ENCODE measurements at regions not wholly inside any gene's neighbourhood (a gene's known extent, or its start where the extent isn't known, plus 50 kb on each side); places are given as distances from the start of the nearest gene placed in this dataset.

DNA sequence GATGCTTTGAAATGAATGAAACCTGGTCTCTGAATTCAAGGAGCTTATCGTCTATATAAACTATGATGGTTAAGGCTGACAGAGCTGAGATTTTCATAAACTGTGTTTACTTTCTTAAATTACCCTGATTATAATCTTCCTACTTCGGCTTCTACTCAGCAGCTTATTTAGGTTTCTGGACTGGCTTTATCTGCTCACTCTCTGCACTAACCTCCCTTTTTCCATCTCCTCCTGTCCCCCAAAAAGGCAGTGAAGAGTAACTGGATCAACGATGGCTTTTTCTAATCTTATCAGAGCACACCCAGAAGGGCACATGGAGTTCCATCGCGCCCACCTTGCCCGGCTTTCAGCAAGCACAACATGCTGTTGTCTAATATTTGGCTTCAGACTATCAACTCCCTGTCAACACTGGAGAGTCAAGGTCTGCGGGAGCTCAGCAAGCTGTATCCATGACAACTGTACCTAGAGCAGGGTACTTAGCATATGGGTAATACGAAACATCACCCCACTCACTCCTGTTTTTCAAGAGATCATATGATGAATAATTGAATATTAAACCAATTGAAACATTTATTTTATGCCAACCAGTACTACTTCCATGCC is 417.3 kb downstream of the GABRB3 start:
- Mint-ChIP-seq H3K4me1 (ENCODE audit: low read depth) (no peaks in the 10 kb centered on the region), H3K36me3 (ENCODE audit: low read depth) (no peaks in the 10 kb centered on the region), H3K27ac (no peak overlapping the region), H3K27me3 (ENCODE audit: low read depth) (no peaks in the 10 kb centered on the region), H3K4me3 (no peak overlapping the region), H3K9me3 (peaks cover 25% of the 10 kb centered on the region)
- DNase-seq (ENCODE audit: low spot score): no peak

DNA sequence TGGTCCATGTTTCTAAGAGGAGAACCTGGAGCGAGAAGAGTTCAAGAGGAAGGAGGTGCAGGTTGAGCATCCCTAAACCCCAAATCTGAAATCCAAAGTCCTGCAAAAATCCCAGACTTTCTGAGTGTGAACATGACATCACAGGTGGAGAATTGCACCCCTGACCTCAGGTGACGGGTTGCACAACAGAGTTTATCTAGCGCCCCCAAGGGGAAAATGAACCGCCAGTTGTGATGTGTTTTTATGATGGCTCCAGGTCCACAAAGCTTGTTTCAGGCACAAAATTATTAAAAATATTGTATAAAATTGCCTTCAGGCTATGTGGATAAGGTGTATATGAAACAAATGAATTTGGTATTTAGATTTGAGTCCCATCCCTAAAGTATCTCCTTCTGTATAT is 420.0 kb downstream of the GABRB3 start:
- Mint-ChIP-seq H3K9me3 (peaks cover 28% of the 10 kb centered on the region), H3K4me3 (no peak overlapping the region), H3K36me3 (ENCODE audit: low read depth) (no peaks in the 10 kb centered on the region), H3K27me3 (ENCODE audit: low read depth) (no peaks in the 10 kb centered on the region), H3K27ac (no peak overlapping the region), H3K4me1 (ENCODE audit: low read depth) (no peaks in the 10 kb centered on the region)
- no peak for DNase-seq (ENCODE audit: low spot score)

DNA sequence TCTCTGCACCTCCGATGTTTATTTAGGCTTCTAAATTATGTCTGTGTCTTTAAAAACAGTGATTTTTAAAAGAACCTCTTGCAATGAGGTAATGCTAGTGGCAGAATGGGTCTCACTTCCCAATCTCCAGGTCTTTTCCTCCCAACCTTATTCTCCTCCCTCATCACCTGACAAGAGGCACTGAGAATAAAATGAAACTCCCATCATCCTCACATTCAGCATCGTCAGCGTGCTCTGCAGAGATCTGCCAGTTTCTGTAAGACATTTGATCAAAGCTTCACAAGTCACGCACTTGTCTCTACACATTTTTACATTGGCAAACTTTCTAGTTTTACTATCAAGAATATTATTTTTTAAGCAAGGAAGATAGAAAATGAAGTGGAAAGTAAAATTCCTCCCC is 420.5 kb downstream of the GABRB3 start:
- H3K9me3 Mint-ChIP-seq: peaks cover 33% of the 10 kb centered on the region
- H3K36me3 Mint-ChIP-seq (ENCODE audit: low read depth): no peaks in the 10 kb centered on the region
- no peak overlapping the region for H3K4me3 Mint-ChIP-seq
- no peak for DNase-seq (ENCODE audit: low spot score)
- H3K27me3 Mint-ChIP-seq (ENCODE audit: low read depth): no peaks in the 10 kb centered on the region
- no peaks in the 10 kb centered on the region for H3K4me1 Mint-ChIP-seq (ENCODE audit: low read depth)
- no peak overlapping the region for H3K27ac Mint-ChIP-seq

DNA sequence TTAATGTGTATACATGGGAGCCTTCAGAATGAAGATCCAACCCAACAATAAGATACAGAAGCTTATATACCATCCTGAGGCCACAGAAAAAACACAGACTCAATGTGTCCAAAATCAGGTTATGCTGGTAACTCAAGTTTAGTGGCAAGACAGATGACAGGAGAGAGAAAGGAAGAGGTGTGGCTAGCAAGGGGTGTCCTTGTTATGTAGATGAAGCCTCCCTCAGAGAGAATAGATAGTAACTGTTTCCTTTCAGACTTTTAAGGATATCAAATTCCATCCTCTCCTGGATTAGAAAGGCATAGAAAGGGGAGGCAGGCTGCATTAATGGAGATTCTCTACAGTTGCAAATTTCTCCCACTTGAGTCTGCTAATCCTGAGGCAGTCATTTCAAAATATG is 447.4 kb downstream of the GABRB3 start:
- Mint-ChIP-seq H3K36me3 (ENCODE audit: low read depth) (no peaks in the 10 kb centered on the region), H3K9me3 (peaks cover 23% of the 10 kb centered on the region), H3K4me1 (ENCODE audit: low read depth) (no peaks in the 10 kb centered on the region), H3K27ac (no peak overlapping the region), H3K27me3 (ENCODE audit: low read depth) (no peaks in the 10 kb centered on the region), H3K4me3 (no peak overlapping the region)
- DNase-seq (ENCODE audit: low spot score): no peak

DNA sequence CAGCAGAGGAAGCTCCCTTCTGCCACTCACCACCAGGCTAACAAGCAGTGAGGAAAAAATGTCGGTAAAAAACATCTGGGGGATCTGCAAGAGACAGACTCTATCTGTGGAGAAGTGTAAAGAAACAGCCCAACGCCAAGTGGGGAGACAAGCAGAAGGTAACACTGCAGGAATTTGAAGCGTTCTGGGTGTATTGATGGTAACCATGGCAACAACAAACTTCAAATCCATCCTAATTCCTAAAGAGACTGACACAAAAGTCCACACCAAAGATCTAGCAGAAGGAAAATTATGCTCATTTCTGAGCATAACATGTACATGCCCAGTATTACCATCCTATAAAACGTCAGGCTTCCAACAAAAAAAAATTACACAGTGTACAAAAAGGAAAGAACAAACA is 449.3 kb downstream of the GABRB3 start:
- Mint-ChIP-seq H3K36me3 (ENCODE audit: low read depth) (no peaks in the 10 kb centered on the region), H3K4me3 (no peak overlapping the region), H3K27me3 (ENCODE audit: low read depth) (no peaks in the 10 kb centered on the region), H3K4me1 (ENCODE audit: low read depth) (no peaks in the 10 kb centered on the region), H3K9me3 (peaks cover 29% of the 10 kb centered on the region), H3K27ac (no peak overlapping the region)
- no peak for DNase-seq (ENCODE audit: low spot score)

DNA sequence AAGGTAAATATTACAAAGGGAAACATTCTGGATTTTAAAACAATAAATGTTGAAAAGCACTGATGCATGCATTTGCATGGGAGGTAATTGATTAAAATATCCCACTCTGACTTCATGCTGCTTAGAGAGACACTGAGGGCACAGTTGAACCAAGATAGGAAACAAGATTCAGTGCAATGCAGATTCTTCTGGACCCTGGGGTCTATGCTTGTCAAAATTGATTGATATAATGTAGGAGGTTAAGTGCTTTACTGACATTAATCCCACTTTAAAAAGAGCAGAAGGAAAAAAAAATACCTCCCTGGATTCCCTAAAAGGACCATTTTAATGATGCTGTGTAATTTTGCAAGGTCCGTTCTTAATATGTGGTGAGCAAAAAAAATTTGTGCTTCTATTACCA is 454.2 kb downstream of the GABRB3 start:
- Mint-ChIP-seq H3K36me3 (ENCODE audit: low read depth) (no peaks in the 10 kb centered on the region), H3K27ac (no peak overlapping the region), H3K4me1 (ENCODE audit: low read depth) (no peaks in the 10 kb centered on the region), H3K9me3 (peaks cover 31% of the 10 kb centered on the region), H3K4me3 (no peak overlapping the region), H3K27me3 (ENCODE audit: low read depth) (no peaks in the 10 kb centered on the region)
- no peak for DNase-seq (ENCODE audit: low spot score)

DNA sequence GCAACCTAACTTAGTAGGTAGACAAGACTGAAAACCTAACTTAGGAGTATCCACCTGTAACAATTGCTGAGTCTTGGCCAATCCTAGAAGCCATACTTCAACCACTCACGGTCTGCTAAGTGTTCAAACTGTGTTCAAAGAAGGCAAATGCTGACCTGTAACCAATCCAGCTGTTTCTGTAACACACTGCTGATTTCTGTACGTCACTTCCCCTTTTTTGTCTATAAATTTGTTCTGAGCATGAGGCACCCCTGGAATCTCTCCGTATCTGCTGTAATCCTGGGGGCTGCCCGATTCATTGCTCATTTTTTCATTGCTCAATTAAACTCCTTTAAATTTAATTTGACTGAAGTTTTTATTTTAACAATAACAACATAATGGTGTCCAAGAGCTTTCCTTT is 451.4 kb upstream of the ATP10A start:
- no peak overlapping the region for H3K27ac Mint-ChIP-seq
- H3K9me3 Mint-ChIP-seq: peaks cover 37% of the 10 kb centered on the region
- DNase-seq (ENCODE audit: low spot score): no peak
- no peaks in the 10 kb centered on the region for H3K27me3 Mint-ChIP-seq (ENCODE audit: low read depth)
- no peaks in the 10 kb centered on the region for H3K4me1 Mint-ChIP-seq (ENCODE audit: low read depth)
- H3K4me3 Mint-ChIP-seq: no peak overlapping the region
- no peaks in the 10 kb centered on the region for H3K36me3 Mint-ChIP-seq (ENCODE audit: low read depth)

DNA sequence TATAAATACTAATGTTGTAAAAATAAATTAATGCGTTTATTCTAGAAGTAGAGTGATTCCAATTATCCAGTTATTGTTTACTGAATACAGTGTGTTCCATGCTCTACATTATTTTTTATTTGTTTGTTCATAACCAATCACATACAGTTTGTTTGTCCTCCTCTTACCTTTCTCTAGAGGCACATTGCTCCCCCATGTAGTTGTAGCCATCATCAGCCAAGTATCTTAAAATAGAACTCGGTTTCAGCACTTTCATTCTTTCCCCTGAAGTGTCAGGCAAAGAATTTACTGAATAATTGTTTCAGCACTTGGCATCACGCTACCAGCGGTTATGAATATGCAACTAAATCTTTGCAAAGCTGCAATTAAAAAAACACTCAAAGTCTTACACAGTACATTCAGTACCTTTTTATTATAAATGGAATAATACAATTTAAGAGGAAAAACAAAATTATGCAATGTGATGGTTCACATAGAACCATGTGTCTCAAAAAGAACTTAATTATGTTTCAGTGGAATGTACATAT is 448.6 kb upstream of the ATP10A start:
- H3K27ac Mint-ChIP-seq: no peak overlapping the region
- DNase-seq (ENCODE audit: low spot score): no peak
- no peak overlapping the region for H3K4me3 Mint-ChIP-seq
- H3K27me3 Mint-ChIP-seq (ENCODE audit: low read depth): no peaks in the 10 kb centered on the region
- H3K9me3 Mint-ChIP-seq: peaks cover 39% of the 10 kb centered on the region
- no peaks in the 10 kb centered on the region for H3K4me1 Mint-ChIP-seq (ENCODE audit: low read depth)
- H3K36me3 Mint-ChIP-seq (ENCODE audit: low read depth): no peaks in the 10 kb centered on the region

DNA sequence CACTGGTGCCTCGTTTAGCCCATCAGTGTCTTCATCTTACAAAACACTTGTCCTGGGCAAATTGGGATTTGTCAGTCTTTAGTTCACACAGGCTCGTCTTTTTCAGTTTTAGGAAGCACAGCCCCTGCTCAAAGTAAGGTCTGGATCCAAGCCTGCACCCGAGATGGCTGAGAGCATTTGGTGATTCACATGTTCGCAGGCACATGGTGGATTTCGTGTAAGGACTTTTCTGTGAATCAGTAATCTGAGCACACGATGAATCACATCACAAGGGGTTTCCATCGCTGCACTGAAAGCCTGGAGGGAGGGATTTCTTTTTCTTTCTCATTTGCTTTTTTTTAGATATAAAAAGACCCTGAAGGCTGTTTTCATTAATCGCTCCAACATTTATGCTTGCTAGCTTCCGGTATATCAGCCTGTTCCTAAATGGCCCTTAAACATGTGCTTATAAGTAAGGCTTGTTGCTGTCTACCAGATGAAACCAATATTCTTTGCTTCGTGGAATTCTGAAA is 435.6 kb upstream of the ATP10A start:
- no peak for DNase-seq (ENCODE audit: low spot score)
- peaks cover 34% of the 10 kb centered on the region for H3K9me3 Mint-ChIP-seq
- H3K27me3 Mint-ChIP-seq (ENCODE audit: low read depth): no peaks in the 10 kb centered on the region
- H3K36me3 Mint-ChIP-seq (ENCODE audit: low read depth): no peaks in the 10 kb centered on the region
- H3K27ac Mint-ChIP-seq: no peak overlapping the region
- H3K4me1 Mint-ChIP-seq (ENCODE audit: low read depth): no peaks in the 10 kb centered on the region
- no peak overlapping the region for H3K4me3 Mint-ChIP-seq

DNA sequence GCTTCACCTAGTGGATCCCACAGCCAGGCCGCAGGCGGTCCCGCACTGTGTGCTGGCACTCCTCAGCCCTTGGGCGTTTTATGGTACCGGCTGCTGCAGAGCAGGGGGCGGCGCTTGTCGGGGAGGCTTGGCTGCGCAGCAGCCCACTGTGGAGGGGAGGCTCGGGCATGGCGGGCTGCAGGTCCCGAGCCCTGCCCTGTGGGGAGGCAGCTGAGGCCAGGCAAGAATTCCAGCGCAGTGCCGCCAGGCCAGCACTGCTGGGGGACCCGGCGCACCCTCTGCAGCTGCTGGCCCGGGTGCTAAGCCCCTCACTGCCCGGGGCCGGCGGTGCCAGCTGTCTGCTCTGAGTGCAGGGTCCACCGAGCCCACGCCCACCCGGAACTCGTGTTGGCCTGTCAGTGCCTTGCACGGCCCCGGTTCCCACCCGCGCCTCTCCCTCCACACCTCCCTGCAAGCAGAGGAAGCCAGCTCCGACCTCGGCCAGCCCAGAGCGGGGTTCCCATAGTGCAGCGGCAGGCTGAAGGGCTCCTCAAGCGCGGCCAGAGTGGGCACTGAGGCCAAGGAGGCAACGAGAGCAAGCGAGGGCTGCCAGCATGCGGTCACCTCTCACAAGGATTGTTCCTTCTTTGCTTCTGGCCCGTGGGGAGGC is 435.0 kb upstream of the ATP10A start:
- DNase-seq (ENCODE audit: low spot score): no peak
- Mint-ChIP-seq H3K4me3 (no peak overlapping the region), H3K4me1 (ENCODE audit: low read depth) (no peaks in the 10 kb centered on the region), H3K9me3 (peaks cover 37% of the 10 kb centered on the region), H3K27ac (no peak overlapping the region), H3K36me3 (ENCODE audit: low read depth) (no peaks in the 10 kb centered on the region), H3K27me3 (ENCODE audit: low read depth) (no peaks in the 10 kb centered on the region)

DNA sequence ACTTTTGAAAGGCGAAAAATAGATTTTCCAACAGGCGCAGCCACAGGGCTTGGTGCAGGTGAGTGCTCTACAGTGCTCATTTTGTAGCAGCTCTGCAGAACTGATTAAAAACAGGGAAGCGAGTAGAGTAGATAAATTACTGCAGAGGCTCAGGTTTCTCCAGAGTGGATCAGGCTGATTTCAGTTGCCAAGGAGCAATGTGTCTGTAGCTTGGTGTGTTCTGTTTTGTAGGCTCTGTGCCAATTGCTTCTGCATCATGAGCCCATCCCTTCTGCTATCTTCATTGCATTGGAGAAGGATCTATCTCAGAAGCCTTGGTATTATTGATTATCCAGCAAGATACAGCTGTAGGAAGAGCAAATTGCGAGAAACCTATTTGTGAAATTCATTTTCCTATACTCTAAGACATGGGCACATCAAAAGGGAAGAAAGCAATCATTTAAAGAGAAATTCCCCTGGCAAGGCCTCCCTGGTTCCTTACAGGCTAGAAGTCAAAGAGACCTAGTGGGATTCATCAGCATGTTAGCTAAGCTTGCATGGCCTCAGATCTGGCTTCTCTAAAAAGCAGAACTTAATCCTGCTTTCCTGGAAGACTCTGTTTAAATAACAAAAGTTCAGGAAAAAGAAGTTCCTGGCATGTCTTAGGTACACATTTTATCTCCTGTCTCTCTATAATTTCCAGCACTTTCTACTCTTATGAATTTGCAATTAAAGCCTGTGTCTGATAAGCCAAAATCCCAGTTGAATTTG is 432.4 kb upstream of the ATP10A start:
- peaks cover 30% of the 10 kb centered on the region for H3K9me3 Mint-ChIP-seq
- no peaks in the 10 kb centered on the region for H3K27me3 Mint-ChIP-seq (ENCODE audit: low read depth)
- no peak overlapping the region for H3K27ac Mint-ChIP-seq
- no peak for DNase-seq (ENCODE audit: low spot score)
- no peaks in the 10 kb centered on the region for H3K36me3 Mint-ChIP-seq (ENCODE audit: low read depth)
- H3K4me3 Mint-ChIP-seq: no peak overlapping the region
- H3K4me1 Mint-ChIP-seq (ENCODE audit: low read depth): no peaks in the 10 kb centered on the region

DNA sequence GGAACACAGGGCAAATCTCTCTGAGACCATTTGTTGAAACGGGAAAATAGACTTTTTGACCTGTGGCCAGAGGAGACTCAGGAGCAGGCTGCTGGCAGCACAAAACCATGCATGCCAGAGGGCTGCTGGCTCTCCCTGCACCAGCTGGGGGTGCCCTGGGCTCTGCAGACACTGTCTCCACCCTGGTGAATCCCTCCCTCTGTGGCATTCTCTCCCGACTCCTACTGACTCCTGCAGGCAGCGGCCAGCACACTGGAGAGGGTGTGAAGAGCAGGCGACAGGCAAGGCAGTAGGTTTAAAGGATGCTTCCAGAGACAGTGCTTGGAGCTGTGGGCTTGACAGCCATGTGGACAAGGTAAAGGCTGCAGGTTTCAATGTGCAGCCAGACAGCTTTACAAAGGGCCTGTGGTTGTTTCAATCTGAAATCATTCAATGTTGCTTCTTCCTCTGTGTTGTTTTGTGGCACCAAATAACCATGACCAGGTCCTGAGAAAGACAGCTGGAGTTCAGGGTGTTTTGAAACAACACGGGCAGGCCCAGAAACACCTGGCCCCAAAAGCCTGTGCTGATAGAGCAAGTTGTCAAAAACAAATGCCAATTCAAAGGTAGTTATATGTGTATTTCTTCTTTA is 431.0 kb upstream of the ATP10A start:
- no peaks in the 10 kb centered on the region for H3K36me3 Mint-ChIP-seq (ENCODE audit: low read depth)
- no peak for DNase-seq (ENCODE audit: low spot score)
- no peaks in the 10 kb centered on the region for H3K27me3 Mint-ChIP-seq (ENCODE audit: low read depth)
- peaks cover 29% of the 10 kb centered on the region for H3K9me3 Mint-ChIP-seq
- H3K4me3 Mint-ChIP-seq: no peak overlapping the region
- H3K4me1 Mint-ChIP-seq (ENCODE audit: low read depth): no peaks in the 10 kb centered on the region
- H3K27ac Mint-ChIP-seq: no peak overlapping the region

DNA sequence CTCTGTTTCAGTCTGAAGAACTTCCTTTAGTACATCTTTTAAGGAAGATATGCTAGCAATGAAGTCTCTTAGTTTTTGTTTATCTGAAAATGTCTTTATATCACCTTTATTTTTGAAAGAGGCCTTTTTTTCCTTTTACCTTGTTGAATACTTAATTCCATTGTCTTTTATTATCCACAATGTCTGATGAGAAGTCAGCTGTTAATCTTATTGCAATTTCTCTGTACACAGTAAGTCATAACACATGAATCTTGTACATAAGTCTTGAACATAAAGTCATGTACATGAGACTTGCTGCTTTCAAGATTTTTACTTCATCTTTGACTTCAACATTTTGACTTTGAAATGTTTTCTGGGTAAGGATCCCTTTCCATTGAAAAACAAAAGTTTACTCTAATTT is 424.3 kb upstream of the ATP10A start:
- Mint-ChIP-seq H3K27me3 (ENCODE audit: low read depth) (no peaks in the 10 kb centered on the region), H3K4me3 (no peak overlapping the region), H3K36me3 (ENCODE audit: low read depth) (no peaks in the 10 kb centered on the region), H3K4me1 (ENCODE audit: low read depth) (no peaks in the 10 kb centered on the region), H3K9me3 (peaks cover 42% of the 10 kb centered on the region), H3K27ac (no peak overlapping the region)
- no peak for DNase-seq (ENCODE audit: low spot score)

DNA sequence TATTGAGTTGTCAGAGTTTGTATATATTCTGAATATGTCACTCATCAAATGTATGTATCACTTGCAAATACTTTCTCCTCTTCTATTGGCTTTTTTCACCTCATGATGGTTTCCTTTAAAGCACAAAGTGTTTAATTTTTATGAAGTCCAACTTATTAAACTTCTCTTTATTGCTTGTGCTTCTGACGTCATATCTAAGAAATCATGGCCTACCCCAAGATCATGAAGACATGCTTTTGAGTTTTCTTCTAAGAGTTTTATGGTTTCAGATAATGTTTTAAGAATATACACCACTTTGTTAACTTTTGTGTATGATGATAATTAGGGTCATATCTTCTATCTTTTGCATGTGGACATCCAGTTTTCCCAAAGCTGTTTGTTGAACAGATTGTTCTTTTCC is 417.2 kb upstream of the ATP10A start:
- DNase-seq (ENCODE audit: low spot score): no peak
- Mint-ChIP-seq H3K4me3 (no peak overlapping the region), H3K4me1 (ENCODE audit: low read depth) (no peaks in the 10 kb centered on the region), H3K36me3 (ENCODE audit: low read depth) (no peaks in the 10 kb centered on the region), H3K9me3 (peaks cover 21% of the 10 kb centered on the region), H3K27me3 (ENCODE audit: low read depth) (no peaks in the 10 kb centered on the region), H3K27ac (no peak overlapping the region)
